Heart right ventricle (tissue), 16 donors: ENCODE measurements at regions not wholly inside any gene's neighbourhood (a gene's known extent, or its start where the extent isn't known, plus 50 kb on each side); places are given as distances from the start of the nearest gene placed in this dataset.

Source experiments
- ATAC-seq, 8 donors: fragments of 200-7000 bp; cut with Tn5 transposase; one replicate each; pipeline ENCODE4 v1.9.1; 2020; ENCODE audit warnings: mild to moderate bottlenecking in 8 of 8, moderate library complexity in 8 of 8, moderate number of reproducible peaks in 1 of 8
- DNase-seq, 2 donors: peaks; one replicate each; pipeline ENCODE4 v3.0.0-alpha.2; 2020
- H3K27ac ChIP-seq, 10 donors: fragments of 200-600 bp; sonication (generic) in 2 of 10; one replicate each; pipeline versions ENCODE4 v1.5.0 to v1.8.0; 2020 to 2022; ENCODE audit warnings: mild to moderate bottlenecking in 3 of 10
- H3K27me3 ChIP-seq, 7 donors: fragments of 200-600 bp; one replicate each; pipeline ENCODE4 v1.8.0; 2021 to 2022; ENCODE audit warnings: mild to moderate bottlenecking in 2 of 7
- H3K36me3 ChIP-seq, 9 donors: fragments of 200-600 bp; sonication (generic) in 1 of 9; one replicate each; pipeline versions ENCODE4 v1.5.0 to v1.8.0; 2020 to 2022; ENCODE audit warnings: mild to moderate bottlenecking in 2 of 9
- H3K4me1 ChIP-seq, 9 donors: fragments of 200-600 bp; sonication (generic) in 1 of 9; one replicate each; pipeline versions ENCODE4 v1.5.0 to v1.8.0; 2020 to 2022; ENCODE audit warnings: mild to moderate bottlenecking in 4 of 9
- H3K4me3 ChIP-seq, 10 donors: fragments of 200-600 bp; sonication (generic) in 2 of 10; one replicate each; pipeline versions ENCODE4 v1.5.0 to v1.8.0; 2020 to 2022; ENCODE audit warnings: mild to moderate bottlenecking in 7 of 10, moderate library complexity in 2 of 10
- H3K9me3 ChIP-seq, 11 donors: fragments of 200-600 bp in 10 of 11; sonication (generic) in 2 of 11; one replicate each; pipeline versions ENCODE4 v1.5.0 to v1.8.0; 2013 to 2022; ENCODE audit warnings: mild to moderate bottlenecking in 2 of 11, control low read depth in 1 of 11, moderate library complexity in 1 of 11
- WGBS, 2 donors: extraction: QIAGEN DNeasy Blood & Tissue Kit; methylation state at CpG; one replicate each; pipeline ENCODE4 v1.1.7; 2013; ENCODE audit warnings: inconsistent platforms in 1 of 2; 5-methylcytosine and 5-hydroxymethylcytosine counted together
- intact Hi-C, 10 donors: fragments of 100-400 bp; cut with DNase I; formaldehyde crosslinking; loops; one replicate each; pipeline versions ENCODE4 v1.11.1 to v1.14.2; 2022
- TF ChIP-seq, protein P1 (sequence below), 9 donors: fragments of 200-600 bp; sonication (generic) in 2 of 9; IDR thresholded peaks; one replicate each; pipeline versions ENCODE4 v1.5.0 to v1.8.0; 2021 to 2022; ENCODE audit warnings: antibody characterized with exemption in 9 of 9, mild to moderate bottlenecking in 5 of 9, moderate library complexity in 1 of 9
- donor health status: Arrhythmogenic right ventricular cardiomyopathy.
- donor health status: ischemic (EF 13 %, LVEDD 7.1; RV severe dilation, severe dysfunction).
- donor health status: healthy with polysubstance abuse.
- donor health status: DM: no; HTN: yes; CAD: no.
- donor health status: DM: no; HTN: no; CAD: no.
- donor health status: ischemic (EF 25% LVEDD 6.9; RV normal size, moderate dysfunction).
- donor health status: ischemic (EF 25% LVEDD 5.7; RV mildly dilated, moderate dysfunction).
- donor health status: healthy.
- donor health status: DM: yes; HTN: yes; CAD: no.
- donor health status: Ischemic cardiomyopathy.
- donor health status: ischemic (EF 35%, LVEDD 5.7; RV mildly dilated, moderate dysfunction).
- donor health status: nonischemic (EF 11% LVEDD 7.7; RV severe dilation, severe dysfunction).
- donor health status: DM: yes; HTN: yes; CAD: no.
- donor health status: PGD.
- donor health status: ischemic (EF 29% LVEDD 5.4; RV normal size, mild dysfunction).
- donor health status: nonischemic (EF 23%, LVEDD 6.1; RV moderate dilation, normal function).

DNA sequence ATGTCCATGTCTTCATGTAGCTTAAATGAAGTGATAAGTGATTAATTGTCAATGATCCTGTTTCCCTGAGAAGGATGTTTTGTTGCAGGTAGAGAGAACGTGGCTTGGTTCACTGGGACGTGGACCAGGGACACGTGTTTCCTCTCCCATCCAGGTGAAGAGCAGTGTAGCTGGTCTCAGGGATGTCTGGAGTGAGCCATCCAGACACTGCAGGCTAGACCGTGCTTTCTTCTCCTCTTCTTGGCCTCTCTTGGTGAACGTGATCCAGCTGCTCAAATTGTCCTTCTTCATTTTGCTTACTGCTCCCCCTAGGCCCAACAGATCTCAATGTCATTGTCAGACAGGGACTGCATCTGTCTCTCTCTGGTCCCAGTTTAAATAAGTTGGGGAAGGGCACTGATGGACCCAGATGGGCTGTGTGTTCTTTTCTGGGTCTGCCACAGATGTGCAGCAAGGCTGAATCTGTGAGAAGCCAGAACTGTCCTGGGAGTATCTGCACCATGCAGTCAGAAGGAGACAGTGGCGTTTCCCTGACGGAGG, 263.8 kb downstream of the CYRIA start:
- no peaks in the 10 kb centered on the region for H3K36me3 ChIP-seq
- TF ChIP-seq, protein P1, sequence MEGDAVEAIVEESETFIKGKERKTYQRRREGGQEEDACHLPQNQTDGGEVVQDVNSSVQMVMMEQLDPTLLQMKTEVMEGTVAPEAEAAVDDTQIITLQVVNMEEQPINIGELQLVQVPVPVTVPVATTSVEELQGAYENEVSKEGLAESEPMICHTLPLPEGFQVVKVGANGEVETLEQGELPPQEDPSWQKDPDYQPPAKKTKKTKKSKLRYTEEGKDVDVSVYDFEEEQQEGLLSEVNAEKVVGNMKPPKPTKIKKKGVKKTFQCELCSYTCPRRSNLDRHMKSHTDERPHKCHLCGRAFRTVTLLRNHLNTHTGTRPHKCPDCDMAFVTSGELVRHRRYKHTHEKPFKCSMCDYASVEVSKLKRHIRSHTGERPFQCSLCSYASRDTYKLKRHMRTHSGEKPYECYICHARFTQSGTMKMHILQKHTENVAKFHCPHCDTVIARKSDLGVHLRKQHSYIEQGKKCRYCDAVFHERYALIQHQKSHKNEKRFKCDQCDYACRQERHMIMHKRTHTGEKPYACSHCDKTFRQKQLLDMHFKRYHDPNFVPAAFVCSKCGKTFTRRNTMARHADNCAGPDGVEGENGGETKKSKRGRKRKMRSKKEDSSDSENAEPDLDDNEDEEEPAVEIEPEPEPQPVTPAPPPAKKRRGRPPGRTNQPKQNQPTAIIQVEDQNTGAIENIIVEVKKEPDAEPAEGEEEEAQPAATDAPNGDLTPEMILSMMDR (IDR thresholded peaks at IDR 0.05), result no peak
- H3K27ac ChIP-seq, result no peak overlapping the region
- intact Hi-C loops, result no loop called here
- WGBS, 2 donors, result 76 to 80% methylated on average over 7 of the region's 7 CpGs
- DNase-seq (no peak), ATAC-seq (no peak)
- H3K4me1 ChIP-seq, result peaks cover 0 to 15% (median 4%) of the 10 kb centered on the region in 9 donors
- H3K4me3 ChIP-seq, result no peak overlapping the region
- no peaks in the 10 kb centered on the region for H3K27me3 ChIP-seq
- H3K9me3 ChIP-seq, result no peaks in the 10 kb centered on the region

DNA sequence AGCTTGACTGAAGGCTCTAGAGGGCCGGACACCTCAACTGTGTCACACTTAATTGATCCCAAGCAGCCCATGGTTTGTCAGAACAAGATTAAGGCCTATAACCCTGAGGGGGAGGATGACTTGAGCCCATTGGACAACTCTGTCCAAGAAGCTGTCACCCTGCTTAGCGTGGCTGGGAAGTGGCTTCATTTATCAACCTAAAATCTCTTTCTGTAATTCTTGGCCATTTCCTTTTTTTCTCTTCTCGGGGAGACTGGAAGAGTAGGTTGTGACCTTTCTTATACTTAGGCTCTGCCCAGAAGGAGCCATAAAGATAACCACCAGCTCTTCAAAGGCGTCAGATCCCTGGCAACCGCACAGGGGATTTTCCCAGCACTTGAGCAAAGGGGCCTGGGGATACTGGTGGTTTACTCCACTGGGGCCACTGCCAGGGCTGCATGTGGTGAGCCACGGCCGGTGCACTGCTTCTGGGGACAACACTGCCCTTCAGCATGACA, 265.5 kb downstream of the CYRIA start:
- ATAC-seq (peak; percentile 16 to 95 (median 84)), DNase-seq (peak; percentile 42 to 47)
- Histone ChIP-seq H3K4me3 (no peak overlapping the region), H3K27me3 (no peaks in the 10 kb centered on the region), H3K27ac (peak overlapping the region in 1 of 10 donors; percentile 11), H3K36me3 (no peaks in the 10 kb centered on the region), H3K9me3 (no peaks in the 10 kb centered on the region), H3K4me1 (peaks cover 0 to 11% (median 0%) of the 10 kb centered on the region in 9 donors)
- intact Hi-C loops, result no loop called here
- WGBS, 2 donors, result 14 to 17% methylated on average over 7 of the region's 7 CpGs
- TF ChIP-seq, protein P1 (IDR thresholded peaks at IDR 0.05), result no peak

- TF ChIP-seq, protein P1 (IDR thresholded peaks at IDR 0.05), result no peak
- H3K36me3 ChIP-seq, result no peaks in the 10 kb centered on the region
- H3K4me3 ChIP-seq, result no peak overlapping the region
- no peak for DNase-seq
- 83 to 86% methylated on average over 2 of the region's 2 CpGs for WGBS, 2 donors
- H3K27ac ChIP-seq, result no peak overlapping the region
- H3K4me1 ChIP-seq, result peaks cover 0 to 11% (median 0%) of the 10 kb centered on the region in 9 donors
- ATAC-seq, result no peak
- no peaks in the 10 kb centered on the region for H3K9me3 ChIP-seq
- H3K27me3 ChIP-seq, result no peaks in the 10 kb centered on the region
- intact Hi-C loops, result no loop called here
Measured at GRCh38 chr2:16398486-16399043, 267.1 kb downstream of the CYRIA start.

- ATAC-seq (no peak), DNase-seq (no peak)
- H3K4me3 ChIP-seq, result no peak overlapping the region
- no peaks in the 10 kb centered on the region for H3K27me3 ChIP-seq
- H3K4me1 ChIP-seq, result peaks cover 0 to 11% (median 0%) of the 10 kb centered on the region in 9 donors
- H3K9me3 ChIP-seq, result no peaks in the 10 kb centered on the region
- no peaks in the 10 kb centered on the region for H3K36me3 ChIP-seq
- TF ChIP-seq, protein P1 (IDR thresholded peaks at IDR 0.05), result no peak
- WGBS, 2 donors, result 83 to 87% methylated on average over 6 of the region's 6 CpGs
- intact Hi-C loops, result no loop called here
- H3K27ac ChIP-seq, result no peak overlapping the region
Measured at GRCh38 chr2:16397681-16398475, 267.8 kb downstream of the CYRIA start.
